GM18868 (cell line): ENCODE measurements at regions not wholly inside any gene's neighbourhood (a gene's known extent, or its start where the extent isn't known, plus 50 kb on each side); places are given as distances from the start of the nearest gene placed in this dataset.
"Not testable (repeated sequence)": the region's sequence is repeated elsewhere in the genome, so short reads cannot be mapped to it uniquely, and the experiment has no call there.

Experiments
- ATAC-seq: cut with Tn5 transposase; IDR thresholded peaks from one replicate; pipeline ENCODE4 v1.9.1; 2021; ENCODE audit warnings: mild to moderate bottlenecking, moderate library complexity; ENCODE audit not compliant: unreplicated experiment

DNA sequence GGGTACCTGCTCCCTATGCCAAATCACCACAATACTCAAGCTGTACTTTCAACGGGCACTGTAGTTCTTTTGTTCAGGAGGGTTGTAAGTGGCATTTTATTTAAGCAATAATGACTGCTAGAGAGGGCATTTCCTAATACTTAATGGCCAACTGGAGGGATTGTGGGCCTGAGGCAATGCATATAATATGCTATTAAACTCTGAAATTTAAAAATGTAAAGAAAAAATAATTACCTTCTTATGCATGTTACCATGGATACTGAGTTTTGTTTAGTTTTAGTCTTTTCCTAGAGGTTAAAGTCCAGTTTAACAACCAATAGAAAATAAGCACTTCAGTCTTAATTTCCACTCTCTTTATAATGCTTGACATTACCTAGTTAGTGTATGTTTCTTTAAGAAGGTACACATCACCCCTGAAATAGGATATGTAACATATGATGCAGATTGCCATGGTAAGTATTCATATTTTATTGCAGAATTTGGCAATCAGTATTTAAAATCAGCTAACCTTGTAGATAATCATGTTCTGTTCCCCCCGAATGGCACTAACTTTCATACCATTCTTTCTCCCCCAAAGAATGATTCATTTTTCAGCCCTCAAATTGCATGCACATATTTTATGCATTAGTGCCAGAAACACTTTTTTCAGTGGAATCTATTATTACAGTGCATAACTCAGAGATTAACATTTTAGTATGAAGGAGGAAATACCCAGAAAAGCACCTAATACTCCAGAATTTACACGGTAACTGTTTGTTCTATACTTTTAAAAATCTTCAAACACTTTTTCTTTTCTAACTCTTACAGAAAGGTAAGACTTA is 90.3 kb upstream of the ZNF438 start:
- peak; percentile 40 for ATAC-seq

DNA sequence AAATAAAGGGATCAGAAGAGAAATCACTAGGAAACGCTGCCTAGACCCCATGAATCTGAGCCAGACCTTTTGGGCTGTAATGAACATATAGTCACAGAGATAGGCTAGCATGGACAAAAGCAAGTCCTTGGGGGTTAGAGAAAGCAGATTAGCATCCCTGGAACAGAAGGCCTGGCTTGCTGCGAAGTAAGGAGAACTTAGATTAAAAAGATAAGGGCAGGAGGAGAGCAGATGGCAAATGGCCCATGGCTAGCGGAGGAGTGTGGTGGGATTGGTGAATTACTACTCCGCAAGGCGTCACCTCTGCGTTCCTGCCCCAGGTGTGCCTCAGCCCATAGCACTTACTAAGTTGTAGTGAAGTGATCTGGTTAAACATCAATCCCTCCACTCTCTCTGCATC is 92.3 kb upstream of the ZNF438 start:
- no peak for ATAC-seq

DNA sequence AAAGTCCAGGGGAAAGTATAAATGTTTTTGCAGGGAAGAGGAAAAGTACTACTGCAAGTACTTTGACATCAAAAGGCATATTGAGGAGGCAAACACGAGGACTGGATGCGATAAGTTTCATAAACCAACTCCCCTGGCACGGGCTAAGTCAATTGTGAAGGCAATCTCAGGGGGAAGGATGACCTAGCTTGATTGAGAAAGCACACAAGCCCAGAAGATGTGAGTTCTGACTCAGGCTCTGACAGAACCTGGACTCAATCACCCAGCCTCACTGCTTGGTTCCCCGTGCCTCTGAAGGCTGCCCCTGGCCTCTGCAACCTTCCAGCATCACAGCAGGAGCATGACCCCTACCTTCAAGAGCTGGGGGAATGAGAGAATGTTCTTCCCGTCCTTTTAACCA is 93.2 kb upstream of the ZNF438 start:
- ATAC-seq, result no peak

DNA sequence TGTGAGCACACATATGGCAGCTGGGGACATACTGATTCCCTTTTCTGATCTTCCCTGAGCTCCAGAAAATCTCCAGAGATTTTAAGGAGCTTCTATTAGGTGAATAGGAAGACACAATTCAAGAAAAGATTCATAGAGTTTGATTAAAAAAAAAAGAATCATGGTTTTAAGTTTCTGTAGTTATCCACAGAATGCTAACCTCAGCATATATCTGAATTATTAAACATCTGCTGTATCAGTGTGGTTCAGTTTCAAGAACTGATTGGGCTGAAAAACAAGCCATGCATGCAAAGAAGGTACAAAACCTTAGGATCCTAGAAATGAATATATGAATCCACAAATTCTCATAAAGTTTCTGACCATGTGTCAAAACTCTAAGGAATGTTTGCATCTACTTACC is 94.1 kb upstream of the ZNF438 start:
- ATAC-seq, result no peak

DNA sequence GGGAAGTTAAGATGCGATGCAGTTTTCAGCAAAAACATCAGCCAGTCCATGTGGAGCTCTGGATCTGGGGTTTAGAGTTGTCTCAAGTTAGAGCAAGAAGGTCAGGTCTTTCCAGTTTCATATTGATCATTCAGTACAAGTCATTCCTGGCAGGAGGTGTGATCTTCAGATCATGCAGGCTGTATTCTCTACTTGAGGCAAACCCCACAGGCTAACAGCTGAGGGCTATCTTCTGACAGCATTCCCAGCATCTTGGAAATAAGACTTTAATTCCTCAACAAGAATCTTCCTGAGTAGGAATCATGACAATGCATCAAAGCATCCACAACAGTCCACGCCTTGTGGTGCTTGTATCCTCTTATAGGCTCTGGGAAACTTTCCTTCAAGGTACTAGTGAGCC is 94.9 kb upstream of the ZNF438 start:
- no peak for ATAC-seq

DNA sequence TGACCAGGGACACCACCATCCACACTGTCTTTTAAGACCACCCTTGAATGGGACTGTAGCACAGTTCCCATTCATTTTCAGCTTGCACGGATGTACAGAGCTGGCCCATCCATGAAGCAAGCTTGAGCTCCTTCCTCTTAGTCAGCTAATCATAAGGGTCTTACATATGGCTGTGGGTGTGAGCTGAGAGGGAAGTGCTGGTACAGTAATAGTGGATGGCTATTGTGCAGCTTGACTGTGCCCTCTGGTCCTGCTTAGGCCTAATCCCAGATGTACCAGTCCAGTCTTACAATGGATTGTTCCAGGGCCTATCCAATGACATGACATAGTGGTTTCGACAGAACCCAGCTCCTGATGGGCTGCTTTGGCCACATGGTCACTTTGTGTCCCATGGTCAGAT is 96.9 kb upstream of the ZNF438 start:
- ATAC-seq, result no peak

DNA sequence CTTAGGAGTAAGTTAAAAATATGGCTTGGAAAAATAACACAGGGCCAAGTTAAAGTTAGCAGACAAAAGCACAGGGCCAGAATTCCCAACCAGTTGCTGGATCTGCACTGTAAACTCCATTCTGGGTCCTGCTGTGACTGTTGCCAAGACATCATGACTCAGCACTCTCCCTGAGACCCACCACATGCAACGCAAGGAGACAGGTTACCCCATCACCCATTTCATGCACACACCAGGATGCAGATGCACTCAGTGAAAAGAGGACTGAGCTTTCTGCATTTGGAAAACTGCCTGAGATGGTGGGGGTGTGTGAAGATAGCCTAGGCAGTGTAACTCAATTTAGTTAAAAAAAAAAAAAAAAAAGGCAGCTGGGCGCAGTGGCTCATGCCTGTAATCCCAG is 97.6 kb upstream of the ZNF438 start:
- no peak for ATAC-seq

DNA sequence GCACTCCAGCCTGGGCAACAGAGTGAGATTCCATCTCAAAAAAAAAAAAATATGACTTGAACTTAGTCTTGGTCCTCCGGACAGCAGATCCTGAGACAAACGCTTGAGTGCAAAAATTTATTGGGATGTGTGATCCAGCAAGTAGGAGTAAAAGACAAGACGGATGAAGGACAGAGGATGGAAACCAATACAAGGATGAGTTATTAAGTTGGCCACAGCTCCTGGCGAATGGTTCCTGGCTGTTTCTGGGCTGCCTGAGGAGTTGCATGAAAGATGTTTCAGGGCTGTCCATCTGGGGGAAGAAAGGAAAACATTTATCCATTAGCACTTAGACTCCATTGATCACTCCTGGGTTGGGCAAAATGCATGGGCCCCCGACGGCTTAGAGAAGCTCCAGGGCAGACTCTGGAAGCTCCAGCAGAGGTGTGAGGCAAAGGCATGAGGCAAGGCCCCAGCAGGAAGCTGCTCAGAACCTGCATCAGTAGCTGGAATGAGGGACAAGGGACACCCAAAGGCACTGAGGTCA is 98.3 kb upstream of the ZNF438 start:
- ATAC-seq, result no peak

DNA sequence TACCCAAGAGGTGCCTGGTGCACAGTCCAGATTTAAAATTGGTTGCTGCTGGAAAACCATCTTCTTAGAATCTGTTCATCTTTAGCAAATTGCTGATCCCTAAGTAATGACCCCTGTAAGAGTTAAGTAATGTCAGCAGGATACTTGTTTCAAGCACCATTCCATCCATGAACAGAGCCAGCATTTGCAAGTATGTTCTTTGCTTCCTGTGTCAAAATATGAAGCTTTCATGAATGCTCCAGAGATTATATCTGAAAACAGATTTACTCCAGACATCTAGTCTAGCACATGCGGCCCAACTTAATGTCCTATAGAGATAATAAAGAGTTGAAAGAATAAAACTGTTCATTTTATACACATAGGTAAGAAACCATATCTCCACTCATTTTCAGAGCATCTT is 98.7 kb upstream of the ZNF438 start:
- ATAC-seq, result no peak

DNA sequence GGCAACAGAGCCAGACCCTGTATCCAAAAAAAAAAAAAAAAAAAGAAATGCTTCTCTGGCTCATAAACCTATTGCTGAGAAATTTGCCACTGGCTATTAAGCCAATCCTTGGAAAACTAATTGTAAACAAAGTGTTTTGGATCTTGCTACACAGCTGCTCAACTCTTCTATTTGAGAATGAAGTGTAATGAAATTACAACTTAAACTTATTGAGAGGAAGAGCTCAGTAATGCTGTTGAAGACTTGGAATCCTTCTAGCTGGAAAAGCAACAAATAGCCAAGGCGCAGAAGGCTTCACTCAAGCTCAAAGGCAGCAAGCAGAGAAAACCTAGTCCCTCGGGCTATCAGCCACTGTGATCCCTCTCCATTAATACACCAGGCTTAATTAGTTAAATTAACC is 99.6 kb upstream of the ZNF438 start:
- ATAC-seq, result no peak

DNA sequence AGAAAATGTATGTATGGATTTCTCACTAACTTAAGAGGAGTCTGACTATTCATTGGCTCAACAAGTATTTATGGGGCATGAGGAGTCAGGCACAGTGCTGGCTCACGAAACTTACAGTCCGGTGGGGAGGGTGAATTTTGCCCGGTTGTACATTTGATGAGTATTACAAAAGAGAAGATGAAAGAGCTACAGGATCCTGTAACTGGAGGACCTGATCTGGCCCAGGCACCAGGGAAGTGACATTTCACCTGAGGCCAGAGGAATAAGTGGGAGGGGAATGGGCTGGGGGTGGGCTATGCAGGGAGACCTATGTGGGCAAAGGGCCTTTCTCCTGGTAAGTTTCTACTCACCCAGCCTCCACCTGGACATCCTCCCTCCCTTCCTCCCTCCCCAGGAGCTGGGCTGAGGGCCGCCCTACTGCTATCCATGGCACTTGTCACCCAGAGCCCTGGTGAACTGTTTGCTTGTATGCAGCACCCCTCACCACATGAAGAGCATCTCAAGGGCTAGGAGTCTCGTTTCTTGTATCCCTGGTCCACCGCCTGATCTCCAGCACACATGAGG is 101.1 kb upstream of the ZNF438 start:
- ATAC-seq, result no peak

DNA sequence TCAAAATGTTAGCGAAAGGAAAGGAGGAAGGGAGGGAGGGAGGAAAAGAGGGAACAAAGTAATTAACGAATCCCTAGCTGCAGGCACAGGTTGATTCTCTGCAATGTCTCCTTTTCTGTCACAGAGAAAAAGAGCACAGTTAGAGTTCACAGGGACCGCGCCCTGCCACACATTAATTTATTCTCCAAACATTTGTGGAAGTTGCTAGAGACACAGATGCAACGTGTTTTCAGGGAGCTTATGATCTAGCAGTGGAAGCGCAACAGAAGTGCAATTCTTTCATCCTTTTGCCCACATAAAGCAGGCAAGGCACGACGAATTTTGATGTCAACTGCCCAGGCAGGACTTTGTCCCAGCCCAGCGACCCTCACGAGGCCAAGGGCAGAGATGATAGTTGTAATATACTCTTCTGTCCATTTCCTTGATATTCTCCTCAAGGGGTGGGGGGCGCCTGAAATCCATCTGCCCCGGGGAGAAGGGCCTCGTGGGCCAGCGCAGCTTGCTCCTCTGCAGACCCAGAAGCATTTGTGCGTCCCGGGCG is 101.7 kb upstream of the ZNF438 start:
- no peak for ATAC-seq

DNA sequence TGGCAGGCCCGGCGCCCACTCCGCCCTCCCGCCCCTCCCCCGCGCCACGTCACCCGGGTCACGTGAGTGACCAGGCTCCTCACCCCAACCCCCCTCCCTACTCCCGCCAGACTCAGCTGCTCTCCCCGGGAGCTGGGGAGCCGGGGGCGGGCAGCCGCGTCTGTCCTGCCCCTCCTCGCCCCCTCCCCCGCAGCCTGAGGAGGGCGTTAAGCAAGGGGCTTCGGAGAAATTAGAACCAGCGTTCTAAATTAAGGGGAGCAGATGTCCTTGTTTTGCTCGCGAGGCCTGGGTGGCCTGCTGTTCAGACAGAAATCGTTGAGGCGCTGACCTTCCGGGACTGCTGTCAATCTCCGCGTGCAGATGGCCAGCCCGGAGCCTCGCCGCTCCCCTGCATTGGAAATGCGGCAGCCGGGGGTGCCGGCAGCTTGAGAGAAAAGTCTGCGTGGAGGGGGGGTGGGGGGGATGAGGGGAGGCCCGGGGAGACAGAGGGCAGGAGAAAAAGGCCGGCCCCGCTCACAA is 102.2 kb upstream of the ZNF438 start:
- ATAC-seq, result peak; percentile 62

DNA sequence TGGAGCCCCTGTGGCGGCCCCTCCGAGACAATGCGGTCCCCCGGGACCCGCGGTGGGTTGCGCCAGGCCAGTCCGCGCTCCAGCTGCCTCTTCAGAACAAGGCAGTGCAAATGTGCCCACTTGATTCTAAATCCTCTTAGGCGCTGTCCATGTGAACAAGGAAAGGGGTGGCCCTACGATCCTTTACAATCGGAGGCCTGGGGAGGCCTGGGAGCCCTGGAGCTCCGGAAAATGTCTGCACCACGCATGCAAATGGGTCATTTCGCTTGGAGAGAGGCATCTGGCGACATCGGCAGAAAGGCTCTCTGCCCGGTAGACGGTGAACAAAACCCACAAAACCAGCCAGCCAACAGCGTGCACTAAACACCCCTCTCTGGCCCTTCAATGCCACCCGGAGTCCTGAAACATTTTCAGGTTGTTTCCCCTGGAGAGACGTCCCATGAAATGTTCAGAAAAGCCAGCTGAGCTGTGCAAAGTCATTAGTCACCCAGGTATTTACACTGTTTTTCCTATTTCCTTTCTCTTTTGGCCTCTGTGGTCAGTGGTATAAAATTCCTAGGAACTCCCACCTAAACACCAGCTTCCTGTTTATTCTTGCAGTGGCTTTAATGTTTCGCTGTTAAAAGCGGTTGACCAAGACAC is 102.8 kb upstream of the ZNF438 start:
- ATAC-seq, result peak; percentile 35

DNA sequence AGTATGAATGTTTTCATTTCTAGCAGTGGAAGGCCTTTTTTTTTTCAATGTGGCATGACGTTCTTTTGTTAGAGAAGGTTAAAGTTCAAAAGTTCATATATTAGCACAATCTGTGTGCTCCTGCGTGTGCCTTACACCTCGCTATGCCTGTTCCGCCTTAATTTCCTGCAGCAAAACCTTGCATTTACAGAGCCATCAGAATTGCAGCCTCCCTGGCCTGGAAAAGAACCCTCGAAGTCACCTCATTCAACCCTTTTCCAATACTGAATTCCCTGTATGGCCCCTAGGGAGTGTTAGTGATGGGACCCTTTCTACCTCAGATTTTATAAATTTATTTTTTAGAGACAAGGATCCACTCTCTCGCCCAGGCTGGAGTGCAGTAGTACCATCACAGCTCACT is 103.5 kb upstream of the ZNF438 start:
- no peak for ATAC-seq

DNA sequence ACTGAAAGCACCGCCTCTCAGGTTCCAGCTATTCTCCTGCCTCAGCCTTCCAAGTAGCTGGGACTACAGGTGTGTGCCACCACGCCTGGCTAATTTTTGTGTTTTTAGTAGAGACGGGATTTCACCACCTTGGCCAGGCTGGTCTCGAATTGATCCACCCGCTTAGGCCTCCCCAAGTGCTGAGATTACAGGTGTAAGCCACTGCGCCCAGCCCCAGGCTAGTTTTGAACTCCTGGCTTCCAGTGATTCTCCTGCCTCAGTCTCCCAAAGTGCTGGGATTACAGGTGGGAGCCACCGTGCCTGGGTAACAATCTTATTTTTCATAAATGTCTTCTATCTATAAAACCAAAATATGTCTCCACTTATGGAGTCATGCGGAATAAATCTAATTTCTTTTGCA is 104.1 kb upstream of the ZNF438 start:
- not testable (repeated sequence) for ATAC-seq

DNA sequence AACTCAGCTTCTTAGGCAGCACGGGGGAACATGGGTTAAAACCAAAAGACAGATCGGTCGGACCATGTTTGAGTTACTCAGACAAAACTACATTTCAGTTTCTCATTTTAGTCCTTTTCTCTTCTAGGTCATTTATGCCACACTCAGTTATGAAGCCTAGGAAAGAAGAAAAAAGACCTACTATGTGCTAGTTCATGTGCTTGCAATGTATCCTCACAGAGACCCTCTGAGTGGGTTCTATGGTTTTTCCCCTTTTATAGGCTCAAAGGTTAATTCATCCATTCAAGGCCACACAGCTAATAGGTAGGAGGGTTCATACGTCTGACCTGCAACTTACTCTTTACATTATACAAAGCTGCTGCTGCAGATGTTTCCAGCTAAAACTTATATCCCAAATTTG is 104.7 kb upstream of the ZNF438 start:
- ATAC-seq, result no peak

DNA sequence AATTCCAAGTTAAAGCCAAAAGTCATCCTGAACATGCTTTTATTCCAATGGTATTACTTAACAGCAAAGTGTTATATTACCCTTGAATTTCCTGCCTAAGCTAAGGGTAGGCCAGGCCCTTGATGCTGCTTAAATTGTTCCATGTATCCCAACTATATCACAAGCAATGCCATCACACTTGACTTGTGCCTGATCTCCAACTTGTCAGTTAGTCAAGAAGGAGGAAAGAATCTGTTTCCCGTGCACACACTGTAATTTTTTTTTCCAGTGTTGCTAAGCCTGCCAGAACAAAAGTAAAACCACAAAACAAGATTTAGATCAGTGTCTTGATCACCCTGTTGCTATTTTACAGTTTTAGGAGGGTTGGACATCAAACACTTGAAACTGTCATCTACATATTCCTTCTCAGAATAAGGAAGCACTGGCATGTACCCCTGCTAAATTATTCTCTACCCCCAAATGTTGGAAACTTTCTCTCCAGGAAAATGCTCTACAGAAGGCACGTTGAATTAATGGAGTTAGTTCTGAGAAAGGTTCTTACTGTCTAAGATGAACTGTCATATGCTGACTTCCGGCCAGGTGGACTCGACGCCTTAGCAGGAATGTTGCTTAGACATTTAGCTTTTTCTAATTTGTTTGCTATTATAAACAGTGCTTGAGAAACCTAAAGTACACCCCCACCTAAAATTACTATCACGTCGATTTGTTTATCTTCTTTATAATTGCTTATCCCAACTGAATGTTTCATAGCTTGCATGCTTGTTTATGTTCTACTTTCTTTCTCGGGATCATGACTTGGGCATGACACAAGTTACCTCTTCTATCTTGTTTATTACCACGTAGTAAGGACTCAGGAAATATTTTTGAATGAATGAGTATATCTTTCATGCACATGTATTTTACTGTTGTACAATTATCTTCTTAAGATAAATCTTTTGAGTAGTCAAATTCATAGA is 105.5 kb upstream of the ZNF438 start:
- ATAC-seq, result no peak

DNA sequence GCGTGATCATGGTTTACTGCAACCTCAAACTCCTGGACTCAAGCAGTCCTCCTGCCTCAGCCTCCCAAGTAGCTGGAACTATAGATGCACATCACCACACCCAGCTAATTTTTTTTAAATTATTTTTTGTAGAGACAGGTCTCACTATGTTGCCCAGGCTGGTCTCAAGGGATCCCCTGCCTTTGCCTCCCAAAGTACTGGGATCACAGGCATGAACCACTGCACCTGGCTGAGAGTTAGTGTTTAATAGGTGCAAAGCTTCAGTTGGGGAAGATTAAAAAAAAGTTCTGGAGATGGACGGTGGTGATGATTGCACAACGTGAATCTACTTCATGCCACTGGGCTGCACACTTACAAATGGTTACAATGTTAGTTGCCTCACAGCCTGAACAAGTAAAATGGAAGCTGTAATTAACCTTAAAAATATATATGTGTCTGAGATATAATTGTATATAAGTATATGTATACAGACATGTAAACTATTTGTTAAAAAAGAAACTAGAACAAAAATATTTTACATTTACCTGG is 106.4 kb upstream of the ZNF438 start:
- ATAC-seq, result no peak

DNA sequence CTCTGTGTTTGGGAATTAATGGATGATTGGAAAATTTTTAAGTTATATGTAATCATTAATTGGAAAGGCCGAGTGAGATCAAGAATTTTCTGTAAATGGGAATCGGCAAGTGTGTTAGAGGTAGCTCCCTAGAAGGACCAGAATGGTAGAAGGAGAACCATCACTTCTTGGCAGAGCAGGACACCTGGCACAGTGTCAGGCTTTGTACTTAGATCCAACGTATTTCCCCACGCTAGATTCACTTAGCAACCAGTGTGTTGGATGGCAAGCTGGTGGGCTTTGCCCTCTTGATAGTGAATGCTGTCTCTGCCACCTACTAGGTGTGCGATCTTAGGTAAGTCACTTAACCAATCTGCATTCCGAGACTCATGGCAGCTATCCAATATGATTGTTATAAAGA is 107.8 kb upstream of the ZNF438 start:
- ATAC-seq, result no peak
